Right lobe of liver (tissue), 4 donors: ENCODE measurements at regions not wholly inside any gene's neighbourhood (a gene's known extent, or its start where the extent isn't known, plus 50 kb on each side); places are given as distances from the start of the nearest gene placed in this dataset.

Source experiments
- POLR2A ChIP-seq: fragments of 450-650 bp; IDR thresholded peaks from one replicate; pipeline ENCODE4 v1.6.1; 2017; ENCODE audit warnings: antibody characterized with exemption, mild to moderate bottlenecking
- TF ChIP-seq, protein P1 (sequence below), 4 donors: fragments of 200-600 bp in 3 of 4; fragments of 450-650 bp in 1 of 4; IDR thresholded peaks; one replicate each; pipeline versions ENCODE4 v1.5.1 to v1.8.0; 2016 to 2022; ENCODE audit warnings: antibody characterized with exemption in 4 of 4, mild to moderate bottlenecking in 2 of 4
- donor health status: DM: no; HTN: no; CAD: no.
- donor health status: DM: no; HTN: no; CAD: no.
- donor health status: DM: no; HTN: yes; CAD: no.

DNA sequence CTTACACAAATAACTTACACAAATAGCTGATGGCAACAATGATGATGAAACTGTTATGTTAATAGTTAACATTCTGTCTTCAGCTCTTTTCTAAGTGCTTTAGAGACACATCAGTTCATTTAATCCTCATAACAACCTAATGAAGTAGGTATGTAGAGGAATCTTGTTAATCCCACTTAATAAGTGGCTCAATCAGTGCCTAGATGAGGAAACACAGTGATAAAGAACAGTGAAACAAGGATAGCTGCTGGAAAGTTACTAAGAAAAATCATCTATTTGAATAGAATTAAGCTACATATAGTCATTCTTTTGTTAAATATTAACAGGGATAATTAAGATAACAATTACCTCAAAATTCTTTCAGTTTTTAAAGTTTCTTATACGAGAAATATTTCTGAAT lies 487.6 kb downstream of the ARL4A start:
- TF ChIP-seq, protein P1, sequence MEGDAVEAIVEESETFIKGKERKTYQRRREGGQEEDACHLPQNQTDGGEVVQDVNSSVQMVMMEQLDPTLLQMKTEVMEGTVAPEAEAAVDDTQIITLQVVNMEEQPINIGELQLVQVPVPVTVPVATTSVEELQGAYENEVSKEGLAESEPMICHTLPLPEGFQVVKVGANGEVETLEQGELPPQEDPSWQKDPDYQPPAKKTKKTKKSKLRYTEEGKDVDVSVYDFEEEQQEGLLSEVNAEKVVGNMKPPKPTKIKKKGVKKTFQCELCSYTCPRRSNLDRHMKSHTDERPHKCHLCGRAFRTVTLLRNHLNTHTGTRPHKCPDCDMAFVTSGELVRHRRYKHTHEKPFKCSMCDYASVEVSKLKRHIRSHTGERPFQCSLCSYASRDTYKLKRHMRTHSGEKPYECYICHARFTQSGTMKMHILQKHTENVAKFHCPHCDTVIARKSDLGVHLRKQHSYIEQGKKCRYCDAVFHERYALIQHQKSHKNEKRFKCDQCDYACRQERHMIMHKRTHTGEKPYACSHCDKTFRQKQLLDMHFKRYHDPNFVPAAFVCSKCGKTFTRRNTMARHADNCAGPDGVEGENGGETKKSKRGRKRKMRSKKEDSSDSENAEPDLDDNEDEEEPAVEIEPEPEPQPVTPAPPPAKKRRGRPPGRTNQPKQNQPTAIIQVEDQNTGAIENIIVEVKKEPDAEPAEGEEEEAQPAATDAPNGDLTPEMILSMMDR (IDR thresholded peaks at IDR 0.05) = no peak
- TF ChIP-seq POLR2A = no peak
